Suppressor macrophage treated with lipopolysaccharide for 1 hour (primary cell): ENCODE measurements at regions not wholly inside any gene's neighbourhood (a gene's known extent, or its start where the extent isn't known, plus 50 kb on each side); places are given as distances from the start of the nearest gene placed in this dataset.
"Not testable (repeated sequence)": the region's sequence is repeated elsewhere in the genome, so short reads cannot be mapped to it uniquely, and the experiment has no call there.

Experiments used
- DNase-seq, 3 donors: peaks; one replicate each; pipeline ENCODE4 v3.0.0-alpha.2; 2020 to 2022

- DNase-seq: no peak
Observed at GRCh38 chr4:43457866-43458265, 565.4 kb downstream of the GRXCR1 start.

- DNase-seq: no peak
Observed at GRCh38 chr4:43458293-43458692, 565.8 kb downstream of the GRXCR1 start.

GRCh38 chr4:43471950-43472349 is 579.4 kb downstream of the GRXCR1 start:
- peak in 1 of 3 donors; percentile 1 for DNase-seq

GRCh38 chr4:43481526-43481925 is 589.0 kb downstream of the GRXCR1 start:
- no peak for DNase-seq

- no peak for DNase-seq
Observed at GRCh38 chr4:43485196-43485595, 592.7 kb downstream of the GRXCR1 start.

GRCh38 chr4:43496188-43496587 is 603.7 kb downstream of the GRXCR1 start:
- no peak for DNase-seq

- DNase-seq: no peak
Observed at GRCh38 chr4:43496602-43497001, 604.1 kb downstream of the GRXCR1 start.

- not testable (repeated sequence) for DNase-seq
Observed at GRCh38 chr4:43505823-43506222, 613.3 kb downstream of the GRXCR1 start.

- no peak for DNase-seq
Observed at GRCh38 chr4:43512253-43512652, 619.7 kb downstream of the GRXCR1 start.

GRCh38 chr4:43525646-43526045 is 633.1 kb downstream of the GRXCR1 start:
- no peak for DNase-seq

GRCh38 chr4:43547561-43547960 is 655.0 kb downstream of the GRXCR1 start:
- no peak for DNase-seq

- no peak for DNase-seq
Observed at GRCh38 chr4:43550981-43551627, 658.6 kb downstream of the GRXCR1 start.

- DNase-seq: no peak
Observed at GRCh38 chr4:43556262-43556661, 663.7 kb downstream of the GRXCR1 start.

GRCh38 chr4:43560047-43560446 is 667.5 kb downstream of the GRXCR1 start:
- no peak for DNase-seq

GRCh38 chr4:43564107-43564506 is 671.6 kb downstream of the GRXCR1 start:
- DNase-seq: no peak

- no peak for DNase-seq
Observed at GRCh38 chr4:43564591-43564990, 672.1 kb downstream of the GRXCR1 start.

- no peak for DNase-seq
Observed at GRCh38 chr4:43567644-43568043, 675.1 kb downstream of the GRXCR1 start.

GRCh38 chr4:43586813-43587212 is 694.3 kb downstream of the GRXCR1 start:
- no peak for DNase-seq

GRCh38 chr4:43587758-43588157 is 695.2 kb downstream of the GRXCR1 start:
- no peak for DNase-seq

- DNase-seq: no peak
Observed at GRCh38 chr4:43607400-43607799, 714.9 kb downstream of the GRXCR1 start.

GRCh38 chr4:43607827-43608461 is 715.4 kb downstream of the GRXCR1 start:
- DNase-seq: no peak

GRCh38 chr4:43619219-43619618 is 726.7 kb downstream of the GRXCR1 start:
- DNase-seq: no peak

GRCh38 chr4:43637893-43638292 is 745.4 kb downstream of the GRXCR1 start:
- not testable (repeated sequence) for DNase-seq

- no peak for DNase-seq
Observed at GRCh38 chr4:43651991-43652390, 759.5 kb downstream of the GRXCR1 start.

- not testable (repeated sequence) for DNase-seq
Observed at GRCh38 chr4:43659547-43659946, 767.0 kb downstream of the GRXCR1 start.
